ENCODE measurements at regions not wholly inside any gene's neighbourhood (a gene's known extent, or its start where the extent isn't known, plus 50 kb on each side); places are given as distances from the start of the nearest gene placed in this dataset.

DNA sequence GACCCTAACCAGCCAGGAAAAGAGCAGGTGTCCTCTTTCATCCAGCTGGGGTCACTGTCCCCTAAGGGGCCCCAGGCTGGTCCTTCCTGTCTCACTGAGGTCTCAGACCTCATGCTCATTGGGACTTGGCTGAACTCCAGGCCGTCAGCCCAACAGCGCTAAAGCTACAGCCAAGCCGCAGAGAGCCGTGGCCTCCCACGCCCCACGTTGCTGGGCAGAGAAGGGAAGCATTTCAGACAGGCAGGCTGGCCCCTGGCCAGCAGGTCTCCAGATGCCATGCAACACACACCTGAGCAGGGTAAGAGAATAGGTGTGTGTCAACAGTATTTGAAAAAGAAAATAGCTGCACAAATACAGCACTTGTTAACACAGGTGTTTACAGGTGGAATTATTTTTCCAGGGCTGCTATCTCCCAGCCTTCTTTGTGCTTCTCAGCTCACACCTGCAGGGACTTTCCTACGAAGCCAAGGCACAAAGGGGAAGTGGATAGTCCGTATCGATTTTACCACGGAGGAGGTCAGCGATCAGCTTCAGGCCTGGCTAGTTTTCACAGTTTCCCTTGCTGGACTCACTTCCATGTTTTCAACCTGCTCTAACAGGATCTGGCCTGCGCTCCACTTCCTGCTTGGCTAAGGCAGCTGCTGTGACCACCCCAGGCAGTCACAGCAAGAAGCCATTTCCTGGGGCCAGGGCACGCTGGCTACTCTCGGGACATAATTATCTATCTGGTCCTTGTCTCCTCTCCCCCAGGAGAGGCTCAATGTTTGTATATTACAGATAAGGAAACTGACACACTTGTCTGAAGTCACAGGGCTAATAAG is 156.1 kb upstream of the ID2 start (continued):
- TF ChIP-seq RBBP5 (IDR thresholded peaks at IDR 0.05; ENCODE audit: borderline replicate concordance, insufficient read depth, low read length, poor library complexity, severe bottlenecking) (peak; percentile 28), MIER1 (IDR thresholded peaks at IDR 0.05; ENCODE audit: low read depth) (0 out of 2 replicates have a peak, but pooled peaks have one; percentile 38), HDAC1 (IDR thresholded peaks at IDR 0.05) (peak in 1 of 2 experiments; percentile 76; a peak in 2 of 4 replicates), ATF7 (IDR thresholded peaks at IDR 0.05) (peak; percentile 69), ZNF41 (CRISPR knock-in tag; conservative IDR thresholded peaks at IDR 0.05) (0 out of 2 replicates have a peak, but pooled peaks have one; percentile 39), GABPB1 (CRISPR knock-in tag; IDR thresholded peaks at IDR 0.05) (peak; percentile 74), BMI1 (IDR thresholded peaks at IDR 0.05; ENCODE audit: low read length) (no peak), ZNF699 (CRISPR knock-in tag; IDR thresholded peaks at IDR 0.05; ENCODE audit: insufficient replicate concordance) (no peak), ZNF324 (CRISPR knock-in tag; IDR thresholded peaks at IDR 0.05) (0 out of 2 replicates have a peak, but pooled peaks have one; percentile 36), ZNF561 (CRISPR knock-in tag; conservative IDR thresholded peaks at IDR 0.05) (no peak), NFRKB (IDR thresholded peaks at IDR 0.05; ENCODE audit: low read depth) (peak; percentile 64; the same call in 1 of the 2 replicates), FOSL1 (tag; conservative IDR thresholded peaks at IDR 0.05) (peak; percentile 61), TEAD2 (tag; IDR thresholded peaks at IDR 0.05) (no peak), EP400 (IDR thresholded peaks at IDR 0.05) (peak; percentile 72), POLR2A (conservative IDR thresholded peaks at IDR 0.05) (no peak), HMG20B (CRISPR knock-in tag; IDR thresholded peaks at IDR 0.05) (no peak)
- TF ChIP-seq, protein P1, sequence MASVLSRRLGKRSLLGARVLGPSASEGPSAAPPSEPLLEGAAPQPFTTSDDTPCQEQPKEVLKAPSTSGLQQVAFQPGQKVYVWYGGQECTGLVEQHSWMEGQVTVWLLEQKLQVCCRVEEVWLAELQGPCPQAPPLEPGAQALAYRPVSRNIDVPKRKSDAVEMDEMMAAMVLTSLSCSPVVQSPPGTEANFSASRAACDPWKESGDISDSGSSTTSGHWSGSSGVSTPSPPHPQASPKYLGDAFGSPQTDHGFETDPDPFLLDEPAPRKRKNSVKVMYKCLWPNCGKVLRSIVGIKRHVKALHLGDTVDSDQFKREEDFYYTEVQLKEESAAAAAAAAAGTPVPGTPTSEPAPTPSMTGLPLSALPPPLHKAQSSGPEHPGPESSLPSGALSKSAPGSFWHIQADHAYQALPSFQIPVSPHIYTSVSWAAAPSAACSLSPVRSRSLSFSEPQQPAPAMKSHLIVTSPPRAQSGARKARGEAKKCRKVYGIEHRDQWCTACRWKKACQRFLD (CRISPR knock-in tag; IDR thresholded peaks at IDR 0.05), result peak; percentile 76; the same call in 1 of the 2 replicates
- TF ChIP-seq, protein P2, sequence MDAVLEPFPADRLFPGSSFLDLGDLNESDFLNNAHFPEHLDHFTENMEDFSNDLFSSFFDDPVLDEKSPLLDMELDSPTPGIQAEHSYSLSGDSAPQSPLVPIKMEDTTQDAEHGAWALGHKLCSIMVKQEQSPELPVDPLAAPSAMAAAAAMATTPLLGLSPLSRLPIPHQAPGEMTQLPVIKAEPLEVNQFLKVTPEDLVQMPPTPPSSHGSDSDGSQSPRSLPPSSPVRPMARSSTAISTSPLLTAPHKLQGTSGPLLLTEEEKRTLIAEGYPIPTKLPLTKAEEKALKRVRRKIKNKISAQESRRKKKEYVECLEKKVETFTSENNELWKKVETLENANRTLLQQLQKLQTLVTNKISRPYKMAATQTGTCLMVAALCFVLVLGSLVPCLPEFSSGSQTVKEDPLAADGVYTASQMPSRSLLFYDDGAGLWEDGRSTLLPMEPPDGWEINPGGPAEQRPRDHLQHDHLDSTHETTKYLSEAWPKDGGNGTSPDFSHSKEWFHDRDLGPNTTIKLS (IDR thresholded peaks at IDR 0.05; ENCODE audit: borderline replicate concordance, low read depth), result peak; percentile 46; the same call in 1 of the 2 replicates
- TF ChIP-seq, protein P3, sequence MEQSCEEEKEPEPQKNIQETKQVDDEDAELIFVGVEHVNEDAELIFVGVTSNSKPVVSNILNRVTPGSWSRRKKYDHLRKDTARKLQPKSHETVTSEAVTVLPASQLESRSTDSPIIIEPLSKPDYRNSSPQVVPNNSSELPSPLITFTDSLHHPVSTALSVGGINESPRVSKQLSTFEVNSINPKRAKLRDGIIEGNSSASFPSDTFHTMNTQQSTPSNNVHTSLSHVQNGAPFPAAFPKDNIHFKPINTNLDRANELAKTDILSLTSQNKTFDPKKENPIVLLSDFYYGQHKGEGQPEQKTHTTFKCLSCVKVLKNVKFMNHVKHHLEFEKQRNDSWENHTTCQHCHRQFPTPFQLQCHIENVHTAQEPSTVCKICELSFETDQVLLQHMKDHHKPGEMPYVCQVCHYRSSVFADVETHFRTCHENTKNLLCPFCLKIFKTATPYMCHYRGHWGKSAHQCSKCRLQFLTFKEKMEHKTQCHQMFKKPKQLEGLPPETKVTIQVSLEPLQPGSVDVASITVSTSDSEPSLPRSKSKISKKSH (CRISPR knock-in tag; IDR thresholded peaks at IDR 0.05), result no peak
- TF ChIP-seq, protein P4, sequence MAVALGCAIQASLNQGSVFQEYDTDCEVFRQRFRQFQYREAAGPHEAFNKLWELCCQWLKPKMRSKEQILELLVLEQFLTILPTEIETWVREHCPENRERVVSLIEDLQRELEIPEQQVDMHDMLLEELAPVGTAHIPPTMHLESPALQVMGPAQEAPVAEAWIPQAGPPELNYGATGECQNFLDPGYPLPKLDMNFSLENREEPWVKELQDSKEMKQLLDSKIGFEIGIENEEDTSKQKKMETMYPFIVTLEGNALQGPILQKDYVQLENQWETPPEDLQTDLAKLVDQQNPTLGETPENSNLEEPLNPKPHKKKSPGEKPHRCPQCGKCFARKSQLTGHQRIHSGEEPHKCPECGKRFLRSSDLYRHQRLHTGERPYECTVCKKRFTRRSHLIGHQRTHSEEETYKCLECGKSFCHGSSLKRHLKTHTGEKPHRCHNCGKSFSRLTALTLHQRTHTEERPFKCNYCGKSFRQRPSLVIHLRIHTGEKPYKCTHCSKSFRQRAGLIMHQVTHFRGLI (CRISPR knock-in tag; IDR thresholded peaks at IDR 0.05), result peak; percentile 89; the same call in 1 of the 2 replicates
- TF ChIP-seq, protein P5, sequence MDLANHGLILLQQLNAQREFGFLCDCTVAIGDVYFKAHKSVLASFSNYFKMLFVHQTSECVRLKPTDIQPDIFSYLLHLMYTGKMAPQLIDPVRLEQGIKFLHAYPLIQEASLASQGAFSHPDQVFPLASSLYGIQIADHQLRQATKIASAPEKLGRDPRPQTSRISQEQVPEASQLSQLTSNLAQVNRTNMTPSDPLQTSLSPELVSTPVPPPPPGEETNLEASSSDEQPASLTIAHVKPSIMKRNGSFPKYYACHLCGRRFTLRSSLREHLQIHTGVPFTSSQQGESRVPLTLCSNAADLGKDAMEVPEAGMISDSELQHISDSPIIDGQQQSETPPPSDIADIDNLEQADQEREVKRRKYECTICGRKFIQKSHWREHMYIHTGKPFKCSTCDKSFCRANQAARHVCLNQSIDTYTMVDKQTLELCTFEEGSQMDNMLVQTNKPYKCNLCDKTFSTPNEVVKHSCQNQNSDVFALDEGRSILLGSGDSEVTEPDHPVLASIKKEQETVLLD (IDR thresholded peaks at IDR 0.05), result peak; percentile 44; the same call in 1 of the 2 replicates

All from K562 (cell line).